SK-N-SH (cell line): ENCODE measurements at regions not wholly inside any gene's neighbourhood (a gene's known extent, or its start where the extent isn't known, plus 50 kb on each side); places are given as distances from the start of the nearest gene placed in this dataset.

Source experiments
- CTCF ChIA-PET: fragments of 300-600, 350-600 bp; formaldehyde crosslinking; extraction: SDS; loops from one replicate; lab custom pipeline; 2021; lab: Yijun Ruan, JAX
- POLR2A ChIA-PET: fragments of 350-600 bp; sonication (Branson Sonifier 250); formaldehyde crosslinking; extraction: SDS; loops from one replicate; lab custom pipeline; 2020; ENCODE audit warnings: antibody characterized with exemption, inconsistent platforms; lab: Yijun Ruan, JAX
- DNase-seq: peaks from one replicate; pipeline ENCODE4 v3.0.0; 2012
- H2AFZ ChIP-seq: fragments of 200-600 bp; sonication (generic); 2 replicates; pipeline ENCODE4 v1.8.1; 2016; ENCODE audit warnings: antibody characterized with exemption, mild to moderate bottlenecking, low read depth
- H3F3A ChIP-seq: fragments of 200-600 bp; sonication (generic); replicated peaks from 2 replicates; pipeline ENCODE3; 2016; ENCODE audit warnings: antibody characterized with exemption, mild to moderate bottlenecking; ENCODE audit not compliant: insufficient read depth
- H3K27ac ChIP-seq, 2 experiments: fragments of 200-500 bp in 1 of 2; fragments of 200-600 bp in 1 of 2; sonication (Bioruptor generic) in 1 of 2; sonication (generic), shearing (Covaris generic) in 1 of 2; 2 replicates each; pipeline versions ENCODE4 v1.5.1 to v1.6.1; 2014 to 2016; ENCODE audit warnings: low read depth in 2 of 2, inconsistent platforms in 1 of 2, low read length in 1 of 2, mild to moderate bottlenecking in 1 of 2, mixed read lengths in 1 of 2
- H3K27me3 ChIP-seq: fragments of 200-600 bp; sonication (generic), shearing (Covaris generic); 2 replicates; pipeline ENCODE4 v1.6.1; 2016; ENCODE audit warnings: mixed run types; ENCODE audit not compliant: insufficient read depth
- H3K36me3 ChIP-seq, 2 experiments: fragments of 200-500 bp in 1 of 2; fragments of 200-600 bp in 1 of 2; sonication (Bioruptor generic) in 1 of 2; sonication (generic) in 1 of 2; replicated peaks in 1 of 2; 2 replicates each; pipeline versions ENCODE3 to v1.5.1; 2014 to 2016; ENCODE audit warnings: low read length in 1 of 2, mild to moderate bottlenecking in 1 of 2; ENCODE audit not compliant: insufficient read depth in 2 of 2, control insufficient read depth in 1 of 2
- H3K4me1 ChIP-seq, 2 experiments: fragments of 200-500 bp in 1 of 2; fragments of 200-600 bp in 1 of 2; sonication (Bioruptor generic) in 1 of 2; sonication (generic), shearing (Covaris generic) in 1 of 2; 2 replicates each; pipeline versions ENCODE4 v1.5.1 to v1.6.1; 2014 to 2016; ENCODE audit warnings: low read depth in 1 of 2, low read length in 1 of 2, mixed run types in 1 of 2; ENCODE audit not compliant: insufficient read depth in 2 of 2, control insufficient read depth in 1 of 2
- H3K4me2 ChIP-seq: fragments of 200-600 bp; sonication (generic), shearing (Covaris generic); 2 replicates; pipeline ENCODE4 v1.6.1; 2017; ENCODE audit warnings: mixed run types
- H3K4me3 ChIP-seq, 2 experiments: fragments of 200-500 bp in 1 of 2; fragments of 200-600 bp in 1 of 2; sonication (Bioruptor generic) in 1 of 2; sonication (generic), shearing (Covaris generic) in 1 of 2; 2 replicates each; pipeline versions ENCODE4 v1.5.1 to v1.8.1; 2014 to 2016; ENCODE audit warnings: low read depth in 2 of 2, inconsistent platforms in 1 of 2, low read length in 1 of 2, mild to moderate bottlenecking in 1 of 2, mixed read lengths in 1 of 2, moderate library complexity in 1 of 2
- H3K79me2 ChIP-seq: fragments of 200-600 bp; sonication (generic); 2 replicates; pipeline ENCODE4 v1.8.1; 2017; ENCODE audit warnings: mild to moderate bottlenecking; ENCODE audit not compliant: insufficient read depth
- H3K9ac ChIP-seq: fragments of 200-600 bp; sonication (generic); 2 replicates; pipeline ENCODE4 v1.6.1; 2017; ENCODE audit warnings: mixed run types
- H3K9me2 ChIP-seq: fragments of 200-600 bp; sonication (generic); 2 replicates; pipeline ENCODE4 v1.6.1; 2017; ENCODE audit warnings: mixed run types
- H3K9me3 ChIP-seq: fragments of 200-600 bp; sonication (generic); 2 replicates; pipeline ENCODE4 v1.6.1; 2017; ENCODE audit warnings: mixed run types, mild to moderate bottlenecking, moderate library complexity
- H4K20me1 ChIP-seq: fragments of 200-600 bp; sonication (generic); 2 replicates; pipeline ENCODE4 v1.6.1; 2017; ENCODE audit warnings: mild to moderate bottlenecking, mixed run types; ENCODE audit not compliant: insufficient read depth
- CHD2 ChIP-seq: fragments of 150-350 bp; IDR thresholded peaks from 2 replicates; pipeline ENCODE4 v1.6.1; 2018; ENCODE audit warnings: low read length; ENCODE audit not compliant: partially characterized antibody
- ELF1 ChIP-seq: IDR thresholded peaks from 2 replicates; pipeline ENCODE4 v1.4.0; 2012
- EP300 ChIP-seq, 2 experiments: IDR thresholded peaks; 2 replicates each; pipeline versions ENCODE4 v1.4.0 to v1.6.1; 2012; ENCODE audit warnings: borderline replicate concordance in 1 of 2, low read depth in 1 of 2, low read length in 1 of 2
- EZH2phosphoT487 ChIP-seq: fragments of 200-600 bp; sonication (generic); IDR thresholded peaks from 2 replicates; pipeline ENCODE4 v1.6.1; 2017; ENCODE audit warnings: low read depth, mixed run types, mild to moderate bottlenecking, antibody characterized with exemption, moderate library complexity, borderline replicate concordance
- FOXJ3 ChIP-seq: sonication (generic); formaldehyde crosslinking; IDR thresholded peaks from 2 replicates; pipeline ENCODE4 v1.5.1; 2020; ENCODE audit warnings: mild to moderate bottlenecking, missing genetic modification reagents
- FOXM1 ChIP-seq: IDR thresholded peaks from 2 replicates; pipeline ENCODE4 v1.4.0; 2012; ENCODE audit warnings: low read depth, mild to moderate bottlenecking
- GATA2 ChIP-seq: sonication (generic); formaldehyde crosslinking; IDR thresholded peaks from 2 replicates; pipeline ENCODE4 v1.5.0; 2020; ENCODE audit warnings: mild to moderate bottlenecking, missing genetic modification reagents
- IRF3 ChIP-seq: fragments of 150-350 bp; IDR thresholded peaks from 2 replicates; pipeline ENCODE4 v1.6.1; 2016; ENCODE audit warnings: mild to moderate bottlenecking, low read depth, low read length
- MAX ChIP-seq: IDR thresholded peaks from 2 replicates; pipeline ENCODE4 v1.4.0; 2012; ENCODE audit warnings: low read depth
- MEF2A ChIP-seq: IDR thresholded peaks from 2 replicates; pipeline ENCODE4 v1.4.0; 2012; ENCODE audit warnings: low read depth, borderline replicate concordance
- MXI1 ChIP-seq: IDR thresholded peaks from 2 replicates; pipeline ENCODE4 v1.6.1; 2012; ENCODE audit warnings: mild to moderate bottlenecking, low read depth, low read length, improper control_type of control experiment
- NFIC ChIP-seq: IDR thresholded peaks from 2 replicates; pipeline ENCODE4 v1.4.0; 2012; ENCODE audit warnings: borderline replicate concordance
- NRF1 ChIP-seq: IDR thresholded peaks from 2 replicates; pipeline ENCODE4 v1.6.1; 2012; ENCODE audit warnings: low read depth, mild to moderate bottlenecking, low read length
- REST ChIP-seq: IDR thresholded peaks from 2 replicates; pipeline ENCODE4 v1.6.1; 2012; ENCODE audit warnings: mild to moderate bottlenecking, low read depth, low read length, moderate library complexity
- RFX5 ChIP-seq: IDR thresholded peaks from 2 replicates; pipeline ENCODE4 v1.6.1; 2012; ENCODE audit warnings: mild to moderate bottlenecking, improper control_type of control experiment, low read length
- RXRA ChIP-seq: IDR thresholded peaks from 2 replicates; pipeline ENCODE4 v1.4.0; 2012; ENCODE audit warnings: low read depth, mild to moderate bottlenecking, borderline replicate concordance
- TAF1 ChIP-seq: IDR thresholded peaks from 2 replicates; pipeline ENCODE4 v1.6.1; 2012; ENCODE audit warnings: low read depth, mild to moderate bottlenecking, low read length, moderate library complexity, borderline replicate concordance
- USF2 ChIP-seq: fragments of 150-350 bp; IDR thresholded peaks from 2 replicates; pipeline ENCODE4 v1.6.1; 2017; ENCODE audit warnings: antibody characterized with exemption, low read length, low read depth, borderline replicate concordance
- WGBS: methylation state at CpG from one replicate; pipeline ENCODE4 v1.1.6; 2017; ENCODE audit warnings: low lambda C conversion rate; 5-methylcytosine and 5-hydroxymethylcytosine counted together

DNA sequence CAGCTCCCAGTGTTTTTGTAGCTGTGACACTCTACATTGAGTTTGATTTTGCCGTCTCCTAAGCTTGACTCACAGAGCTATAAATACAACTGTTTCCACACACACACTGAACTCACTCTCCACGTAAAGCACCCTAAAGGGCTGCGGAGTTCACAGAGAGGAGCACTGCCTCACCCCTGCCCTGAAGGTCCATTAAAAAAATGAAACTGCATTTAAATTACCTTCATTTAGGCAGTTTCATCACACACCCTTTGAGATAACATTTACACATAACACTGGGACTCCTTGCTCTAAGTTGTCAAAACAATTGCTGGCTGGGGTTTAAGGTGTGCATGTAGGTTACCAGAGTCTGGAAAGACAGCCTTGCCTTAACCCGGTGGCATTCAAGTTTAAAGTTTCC, 137.1 kb upstream of the MAGI3 start:
- Histone ChIP-seq H3K79me2 (no peaks in the 10 kb centered on the region), H3K4me3 (no peak overlapping the region), H3K4me1 (peaks cover 0 to 17% of the 10 kb centered on the region in 2 experiments; a peak in 1 of 4 replicates), H3K27ac (no peak overlapping the region), H3F3A (no peaks in the 10 kb centered on the region), H3K27me3 (no peaks in the 10 kb centered on the region), H3K4me2 (no peak overlapping the region), H4K20me1 (no peaks in the 10 kb centered on the region), H3K9me3 (no peaks in the 10 kb centered on the region), H3K9me2 (no peaks in the 10 kb centered on the region), H2AFZ (no peak overlapping the region), H3K9ac (no peak overlapping the region), H3K36me3 (no peaks in the 10 kb centered on the region)
- ChIA-PET POLR2A (no interaction called here), CTCF (no interaction called here)
- no peak for TF ChIP-seq RXRA
- no peak for TF ChIP-seq MEF2A
- no peak for TF ChIP-seq RFX5
- TF ChIP-seq TAF1 = no peak
- 75% methylated on average over 4 of the region's 4 CpGs for WGBS
- DNase-seq = no peak

DNA sequence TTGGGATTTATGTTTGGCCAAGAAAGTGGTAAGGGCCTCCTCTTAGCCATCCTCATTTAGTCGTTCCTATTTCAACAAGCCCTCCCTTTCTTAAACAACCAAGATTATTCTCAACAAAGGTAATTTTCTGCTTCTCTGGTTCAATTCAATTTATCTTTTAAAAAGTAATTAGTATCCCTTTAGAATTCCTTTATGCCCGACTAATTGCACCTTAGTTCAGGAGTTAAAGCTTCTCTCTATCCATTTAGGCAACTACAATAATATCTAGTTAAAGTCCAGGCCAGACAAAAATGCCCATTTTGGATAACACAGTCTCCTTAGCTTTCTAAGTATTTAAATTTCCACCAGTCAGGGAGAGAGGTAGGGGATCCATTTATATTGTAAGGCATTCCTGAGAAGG, 136.7 kb upstream of the MAGI3 start:
- H3K4me3 ChIP-seq = no peak overlapping the region
- H4K20me1 ChIP-seq = no peaks in the 10 kb centered on the region
- POLR2A ChIA-PET = no interaction called here
- no peak for TF ChIP-seq GATA2 (CRISPR knock-in tag)
- TF ChIP-seq TAF1 = no peak
- no peak for TF ChIP-seq EP300 (IDR thresholded peaks at IDR 0.05; ENCODE audit: borderline replicate concordance in 1 of 2, low read depth in 1 of 2, low read length in 1 of 2)
- no peak for TF ChIP-seq CHD2
- no peak for TF ChIP-seq MEF2A
- no peak for TF ChIP-seq NRF1
- no peak for TF ChIP-seq REST
- no peak for TF ChIP-seq IRF3
- no peak for TF ChIP-seq EZH2phosphoT487
- no peak for TF ChIP-seq FOXJ3
- no peak for TF ChIP-seq MAX
- no peak for TF ChIP-seq NFIC
- TF ChIP-seq USF2 = no peak
- TF ChIP-seq ELF1 = no peak
- no peak for TF ChIP-seq FOXM1
- TF ChIP-seq MXI1 = no peak
- H3K79me2 ChIP-seq = no peaks in the 10 kb centered on the region
- CTCF ChIA-PET = no interaction called here
- no peaks in the 10 kb centered on the region for H3K36me3 ChIP-seq
- WGBS = 45% methylated on average over 2 of the region's 2 CpGs
- no peak overlapping the region for H2AFZ ChIP-seq
- H3F3A ChIP-seq = no peaks in the 10 kb centered on the region
- H3K27ac ChIP-seq = no peak overlapping the region
- no peak for DNase-seq
- no peak overlapping the region for H3K4me2 ChIP-seq
- no peaks in the 10 kb centered on the region for H3K9me2 ChIP-seq
- H3K4me1 ChIP-seq = peaks cover 0 to 15% of the 10 kb centered on the region in 2 experiments; a peak in 1 of 4 replicates
- H3K9ac ChIP-seq = no peak overlapping the region
- H3K27me3 ChIP-seq = no peaks in the 10 kb centered on the region
- H3K9me3 ChIP-seq = no peaks in the 10 kb centered on the region
